GM10266 (cell line): ENCODE measurements at regions not wholly inside any gene's neighbourhood (a gene's known extent, or its start where the extent isn't known, plus 50 kb on each side); places are given as distances from the start of the nearest gene placed in this dataset.

Experiments used
- DNase-seq: peaks from one replicate; pipeline ENCODE4 v3.0.0; 2012; ENCODE audit errors: extremely low spot score
- TF ChIP-seq, protein P1 (sequence below): IDR thresholded peaks from 2 replicates; pipeline ENCODE4 v1.5.1; 2012; ENCODE audit warnings: mild to moderate bottlenecking, low read depth; ENCODE audit not compliant: control insufficient read depth, insufficient read depth; ENCODE audit errors: missing control alignments

DNA sequence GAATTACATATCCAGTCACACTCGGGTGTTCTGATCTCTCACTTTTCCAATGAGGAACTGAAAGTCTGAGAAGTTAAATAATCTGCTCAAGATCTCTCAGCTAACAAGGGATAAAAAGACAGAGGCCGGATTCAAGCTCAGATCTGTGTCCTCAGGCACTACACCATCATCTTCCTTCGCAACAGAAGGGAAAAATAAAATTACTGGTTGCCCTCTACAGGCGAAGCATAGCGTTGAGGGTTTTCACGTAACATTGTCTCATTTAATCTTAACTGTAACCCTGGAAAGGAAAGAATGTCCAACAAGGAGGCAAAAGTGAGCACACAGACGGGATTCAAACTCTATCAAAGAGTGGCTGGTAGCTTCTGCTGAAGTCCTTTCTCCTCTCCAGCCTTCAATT, 67.8 kb upstream of the ANKEF1 start:
- DNase-seq: no peak
- TF ChIP-seq, protein P1, sequence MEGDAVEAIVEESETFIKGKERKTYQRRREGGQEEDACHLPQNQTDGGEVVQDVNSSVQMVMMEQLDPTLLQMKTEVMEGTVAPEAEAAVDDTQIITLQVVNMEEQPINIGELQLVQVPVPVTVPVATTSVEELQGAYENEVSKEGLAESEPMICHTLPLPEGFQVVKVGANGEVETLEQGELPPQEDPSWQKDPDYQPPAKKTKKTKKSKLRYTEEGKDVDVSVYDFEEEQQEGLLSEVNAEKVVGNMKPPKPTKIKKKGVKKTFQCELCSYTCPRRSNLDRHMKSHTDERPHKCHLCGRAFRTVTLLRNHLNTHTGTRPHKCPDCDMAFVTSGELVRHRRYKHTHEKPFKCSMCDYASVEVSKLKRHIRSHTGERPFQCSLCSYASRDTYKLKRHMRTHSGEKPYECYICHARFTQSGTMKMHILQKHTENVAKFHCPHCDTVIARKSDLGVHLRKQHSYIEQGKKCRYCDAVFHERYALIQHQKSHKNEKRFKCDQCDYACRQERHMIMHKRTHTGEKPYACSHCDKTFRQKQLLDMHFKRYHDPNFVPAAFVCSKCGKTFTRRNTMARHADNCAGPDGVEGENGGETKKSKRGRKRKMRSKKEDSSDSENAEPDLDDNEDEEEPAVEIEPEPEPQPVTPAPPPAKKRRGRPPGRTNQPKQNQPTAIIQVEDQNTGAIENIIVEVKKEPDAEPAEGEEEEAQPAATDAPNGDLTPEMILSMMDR: no peak

DNA sequence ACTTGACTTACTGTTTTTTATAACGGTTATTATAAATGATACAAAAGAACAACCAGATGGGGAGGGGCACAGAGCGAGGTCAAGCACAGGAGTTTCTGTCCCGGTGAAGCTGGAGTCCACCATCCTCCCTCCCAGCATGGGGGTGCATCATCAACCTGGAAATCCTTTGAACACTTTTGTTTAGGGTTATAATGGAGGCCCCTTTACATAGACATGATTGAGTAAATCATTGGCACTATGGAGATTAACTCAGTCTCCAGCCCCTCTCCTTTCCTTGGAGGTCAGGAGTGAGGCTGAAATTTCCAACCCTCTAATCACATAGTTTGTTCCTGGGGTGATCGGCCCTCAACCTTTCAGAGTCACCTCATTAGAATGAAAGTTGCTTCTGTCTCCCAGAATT, 71.8 kb upstream of the ANKEF1 start:
- no peak for DNase-seq
- TF ChIP-seq, protein P1: no peak

DNA sequence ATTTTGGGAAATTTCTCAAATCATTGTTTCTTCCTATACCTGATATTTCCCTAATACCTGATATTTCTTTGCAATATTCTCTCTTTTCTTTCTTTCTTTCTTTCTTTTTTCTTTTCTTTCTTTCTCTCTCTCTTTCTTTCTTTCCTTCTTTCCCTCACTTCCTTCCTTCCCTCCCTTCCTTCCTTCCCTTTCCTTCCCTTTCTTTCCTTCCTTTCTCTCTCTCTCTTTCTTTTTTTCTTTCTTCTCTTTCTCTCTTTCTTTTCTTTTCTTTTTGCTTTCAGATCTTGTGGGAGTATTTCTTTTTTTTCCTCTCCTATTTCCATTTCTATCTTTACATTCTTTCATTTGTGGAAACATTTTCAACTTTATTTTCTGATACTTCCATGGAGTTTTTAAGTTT, 76.1 kb upstream of the ANKEF1 start:
- no peak for DNase-seq
- TF ChIP-seq, protein P1: no peak

- TF ChIP-seq, protein P1: no peak
Measured at GRCh38 chr20:9955646-9956045, 79.1 kb upstream of the ANKEF1 start.

GRCh38 chr20:9949563-9949962, 85.2 kb upstream of the ANKEF1 start:
- TF ChIP-seq, protein P1: no peak
- DNase-seq: no peak

More at GRCh38 chr20:9955646-9956045, 79.1 kb upstream of the ANKEF1 start:
- DNase-seq: no peak

GRCh38 chr20:9945408-9945807, 89.4 kb upstream of the ANKEF1 start:
- TF ChIP-seq, protein P1: no peak
- no peak for DNase-seq

DNA sequence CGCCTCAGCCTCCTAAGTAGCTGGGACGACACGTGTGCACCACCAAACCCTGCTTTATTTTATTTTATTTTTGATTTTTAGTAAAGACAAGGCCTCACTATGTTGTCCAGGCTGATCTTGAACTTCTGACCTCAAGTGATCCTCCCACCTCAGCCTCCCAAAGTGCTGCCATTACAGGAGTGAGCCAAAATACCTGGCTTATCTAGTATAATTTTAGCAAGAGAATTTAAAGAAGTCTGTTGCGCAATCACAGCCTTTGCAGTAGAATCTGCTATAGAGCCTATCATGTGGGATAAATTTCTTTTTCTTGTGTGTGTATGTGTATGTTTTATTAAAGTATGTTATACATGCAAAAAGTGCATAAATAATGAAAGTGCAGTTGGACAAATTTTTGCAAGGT, 92.1 kb upstream of the ANKEF1 start:
- no peak for DNase-seq

More for the DNA sequence above, 92.1 kb upstream of the ANKEF1 start:
- TF ChIP-seq, protein P1: no peak
